ENCODE measurements at regions not wholly inside any gene's neighbourhood (a gene's known extent, or its start where the extent isn't known, plus 50 kb on each side); places are given as distances from the start of the nearest gene placed in this dataset.

GRCh38 chr14:97002454-97002853 is 205.3 kb downstream of the VRK1 start:
- no peak for TF ChIP-seq FOS (IDR thresholded peaks at IDR 0.05; ENCODE audit: borderline replicate concordance, insufficient read depth, low read length)
- TF ChIP-seq GATA2 (IDR thresholded peaks at IDR 0.05; ENCODE audit: insufficient read depth, insufficient read length, low read depth, low read length), result no peak
- no peak for TF ChIP-seq MAX (IDR thresholded peaks at IDR 0.05; ENCODE audit: insufficient read depth, insufficient read length)
- TF ChIP-seq MYC (IDR thresholded peaks at IDR 0.05; ENCODE audit: low read depth, low read length), result no peak
- no peak for TF ChIP-seq JUN (IDR thresholded peaks at IDR 0.05; ENCODE audit: borderline replicate concordance, insufficient read depth, insufficient read length, low read depth)
- TF ChIP-seq POLR2A (IDR thresholded peaks at IDR 0.05; ENCODE audit: low read depth, low read length), result no peak
- no peak for TF ChIP-seq EZH2 (IDR thresholded peaks at IDR 0.05; ENCODE audit: borderline replicate concordance, low read depth, low read length, severe bottlenecking)
- no peak for TF ChIP-seq CTCF (IDR thresholded peaks at IDR 0.05; ENCODE audit: extremely low read depth in 1 of 2, insufficient read depth in 1 of 2, low read depth in 1 of 2, low read length in 2 of 2)
- no peak for TF ChIP-seq POLR2AphosphoS5 (IDR thresholded peaks at IDR 0.05; ENCODE audit: insufficient read depth, low read depth, low read length)
- Histone ChIP-seq H3K36me3 (ENCODE audit: control insufficient read depth in 2 of 2, extremely low read depth in 1 of 2, insufficient read depth in 2 of 2, low read length in 2 of 2) (no peaks in the 10 kb centered on the region), H4K20me1 (replicated peaks; ENCODE audit: control insufficient read depth, extremely low read depth, insufficient read depth, low read length) (no peaks in the 10 kb centered on the region), H3K9me1 (replicated peaks; ENCODE audit: control insufficient read depth, extremely low read depth, insufficient read depth, low read length) (no peaks in the 10 kb centered on the region), H3K9ac (replicated peaks; ENCODE audit: extremely low read depth, insufficient read depth, low read length) (no peak overlapping the region), H3K4me2 (ENCODE audit: insufficient read depth, low read length) (no peak overlapping the region), H3K27me3 (ENCODE audit: control insufficient read depth in 2 of 2, insufficient read depth in 2 of 2, low read length in 2 of 2) (no peaks in the 10 kb centered on the region), H3K9me3 (replicated peaks; ENCODE audit: control insufficient read depth, insufficient read depth, low read length) (peaks cover 4% of the 10 kb centered on the region), H3K79me2 (ENCODE audit: control insufficient read depth, insufficient read depth, low read length) (no peaks in the 10 kb centered on the region), H3K27ac (ENCODE audit: insufficient read depth, low read depth, low read length) (no peak overlapping the region), H3K4me1 (ENCODE audit: control insufficient read depth, extremely low read depth, insufficient read depth, low read length) (no peaks in the 10 kb centered on the region), H2AFZ (ENCODE audit: low read depth, low read length) (no peak overlapping the region), H3K4me3 (replicated peaks in 1 of 3; ENCODE audit: insufficient read depth in 1 of 3, low read depth in 1 of 3, low read length in 3 of 3) (no peak overlapping the region)
- no peak for DNase-seq (ENCODE audit: low read depth, low spot score)
- ChIA-PET CTCF (no interaction called here), POLR2A (no interaction called here)
- no TSS peak for BruUV-seq (replicated peaks)
- dilution Hi-C loops (cut with MboI; ENCODE audit: extremely low pct_ligation_motif_present, low sequenced_read_pairs), result no loop called here
- intact Hi-C loops (cut with micrococcal nuclease), result no loop called here
- FAIRE-seq, result no peak
